SK-N-SH (cell line): ENCODE measurements at regions not wholly inside any gene's neighbourhood (a gene's known extent, or its start where the extent isn't known, plus 50 kb on each side); places are given as distances from the start of the nearest gene placed in this dataset.

Source experiments
- CTCF ChIP-seq: fragments of 200-600 bp; sonication (generic); IDR thresholded peaks from 2 replicates; pipeline ENCODE4 v1.6.1; 2017; ENCODE audit warnings: antibody characterized with exemption, mild to moderate bottlenecking, moderate library complexity
- EP300 ChIP-seq, 2 experiments: IDR thresholded peaks; 2 replicates each; pipeline versions ENCODE4 v1.4.0 to v1.6.1; 2012; ENCODE audit warnings: borderline replicate concordance in 1 of 2, low read depth in 1 of 2, low read length in 1 of 2
- EZH2phosphoT487 ChIP-seq: fragments of 200-600 bp; sonication (generic); IDR thresholded peaks from 2 replicates; pipeline ENCODE4 v1.6.1; 2017; ENCODE audit warnings: low read depth, mixed run types, mild to moderate bottlenecking, antibody characterized with exemption, moderate library complexity, borderline replicate concordance
- FOXM1 ChIP-seq: IDR thresholded peaks from 2 replicates; pipeline ENCODE4 v1.4.0; 2012; ENCODE audit warnings: low read depth, mild to moderate bottlenecking
- IRF3 ChIP-seq: fragments of 150-350 bp; IDR thresholded peaks from 2 replicates; pipeline ENCODE4 v1.6.1; 2016; ENCODE audit warnings: mild to moderate bottlenecking, low read depth, low read length
- MAX ChIP-seq: IDR thresholded peaks from 2 replicates; pipeline ENCODE4 v1.4.0; 2012; ENCODE audit warnings: low read depth
- POLR2AphosphoS5 ChIP-seq: IDR thresholded peaks from 2 replicates; pipeline ENCODE4 v1.6.1; 2012; ENCODE audit warnings: low read depth, low read length
- RXRA ChIP-seq: IDR thresholded peaks from 2 replicates; pipeline ENCODE4 v1.4.0; 2012; ENCODE audit warnings: low read depth, mild to moderate bottlenecking, borderline replicate concordance
- TAF1 ChIP-seq: IDR thresholded peaks from 2 replicates; pipeline ENCODE4 v1.6.1; 2012; ENCODE audit warnings: low read depth, mild to moderate bottlenecking, low read length, moderate library complexity, borderline replicate concordance
- USF2 ChIP-seq: fragments of 150-350 bp; IDR thresholded peaks from 2 replicates; pipeline ENCODE4 v1.6.1; 2017; ENCODE audit warnings: antibody characterized with exemption, low read length, low read depth, borderline replicate concordance
- YY1 ChIP-seq: IDR thresholded peaks from 2 replicates; pipeline ENCODE4 v1.4.0; 2012; ENCODE audit warnings: low read depth, mild to moderate bottlenecking

- TF ChIP-seq TAF1 (no peak), CTCF (no peak), YY1 (no peak), FOXM1 (no peak), MAX (no peak), RXRA (no peak), USF2 (no peak), POLR2AphosphoS5 (no peak), EP300 (IDR thresholded peaks at IDR 0.05; ENCODE audit: borderline replicate concordance in 1 of 2, low read depth in 1 of 2, low read length in 1 of 2) (no peak), EZH2phosphoT487 (no peak), IRF3 (no peak)
Observed at GRCh38 chr3:115464036-115464435, 159.3 kb upstream of the GAP43 start.
